ENCODE measurements at regions not wholly inside any gene's neighbourhood (a gene's known extent, or its start where the extent isn't known, plus 50 kb on each side); places are given as distances from the start of the nearest gene placed in this dataset.

GRCh38 chr2:19717446-19717845 is 184.3 kb downstream of the TTC32 start:
- DNase-seq (ENCODE audit: low read depth) = no peak

DNA sequence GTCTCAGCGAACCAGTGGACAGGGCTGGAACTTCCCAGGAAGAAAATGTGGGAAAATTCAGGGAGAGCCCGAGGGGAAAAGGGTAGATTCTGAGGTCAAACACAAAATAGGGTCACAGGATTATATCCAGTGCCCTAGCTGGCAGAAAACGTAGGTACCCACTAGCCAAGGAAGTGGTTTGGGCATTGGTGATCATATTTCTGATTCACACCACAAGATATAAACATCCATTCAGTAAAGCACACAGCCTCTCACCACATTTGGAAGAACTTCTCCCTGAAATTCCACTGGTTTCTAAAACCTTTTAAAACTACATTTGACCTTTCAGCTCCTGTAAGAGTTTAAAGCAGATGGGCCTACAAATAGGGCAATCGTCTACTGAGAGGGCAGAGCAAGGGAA is 186.9 kb downstream of the TTC32 start:
- DNase-seq (ENCODE audit: low read depth) = peak; percentile 41

DNA sequence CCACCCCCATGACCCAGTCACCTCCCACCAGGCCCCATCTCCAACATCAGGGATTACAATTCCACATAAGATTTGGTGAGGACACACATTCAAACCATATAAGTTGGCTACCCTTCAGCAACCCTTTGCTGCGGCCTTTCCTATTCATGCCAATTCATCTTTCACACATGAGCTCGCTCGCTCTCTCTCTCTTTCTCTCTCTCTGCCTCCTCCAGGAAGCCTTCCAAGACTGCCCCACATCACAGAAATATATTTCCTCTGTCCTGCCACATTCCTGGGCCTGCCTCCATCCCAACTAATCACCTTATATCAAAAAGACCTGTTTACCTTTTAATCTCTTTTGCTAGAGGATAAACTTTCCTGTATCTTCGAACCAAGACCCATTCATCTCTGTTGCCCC is 188.9 kb downstream of the TTC32 start:
- DNase-seq (ENCODE audit: low read depth) = no peak

- DNase-seq (ENCODE audit: low read depth) = peak; percentile 99
These were observed 190.1 kb downstream of the TTC32 start for GRCh38 chr2:19711470-19712372.

DNA sequence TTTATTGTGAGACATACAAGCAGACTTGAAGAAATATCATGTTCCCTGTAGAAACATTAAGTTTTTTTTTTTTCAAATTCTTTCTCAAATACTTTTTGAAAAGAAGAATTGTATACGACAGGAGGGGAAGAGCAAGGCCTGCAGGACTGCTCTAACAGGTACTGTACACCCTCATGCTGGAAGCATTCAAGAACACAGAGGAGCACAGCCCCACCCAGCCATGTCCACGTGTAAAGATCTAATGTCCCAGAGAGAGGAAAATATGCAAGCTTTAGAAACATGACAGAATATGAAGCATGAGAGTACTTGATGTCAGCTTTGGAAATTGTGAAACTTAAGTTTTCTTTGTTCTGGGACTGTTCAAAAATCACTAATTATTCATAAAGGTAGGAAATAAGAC is 191.6 kb downstream of the TTC32 start:
- no peak for DNase-seq (ENCODE audit: low read depth)

DNA sequence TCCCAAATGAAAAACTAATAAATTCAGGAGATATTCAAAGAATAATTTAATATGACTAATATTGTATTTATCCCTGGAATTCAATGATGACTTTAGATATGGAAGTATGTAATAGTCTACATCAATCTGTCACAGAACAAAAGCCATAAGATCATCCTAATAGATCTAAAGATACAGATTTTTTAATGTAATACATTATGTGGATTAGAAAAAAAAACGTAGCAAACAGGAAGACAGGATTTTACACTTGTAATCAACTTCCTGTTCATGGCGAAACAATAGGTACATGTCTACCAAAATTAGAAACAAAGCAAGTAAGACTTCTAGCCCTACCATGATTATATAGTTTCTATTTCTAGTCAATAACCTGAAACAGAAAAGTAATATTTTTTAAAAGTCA is 192.2 kb downstream of the TTC32 start:
- no peak for DNase-seq (ENCODE audit: low read depth)

DNA sequence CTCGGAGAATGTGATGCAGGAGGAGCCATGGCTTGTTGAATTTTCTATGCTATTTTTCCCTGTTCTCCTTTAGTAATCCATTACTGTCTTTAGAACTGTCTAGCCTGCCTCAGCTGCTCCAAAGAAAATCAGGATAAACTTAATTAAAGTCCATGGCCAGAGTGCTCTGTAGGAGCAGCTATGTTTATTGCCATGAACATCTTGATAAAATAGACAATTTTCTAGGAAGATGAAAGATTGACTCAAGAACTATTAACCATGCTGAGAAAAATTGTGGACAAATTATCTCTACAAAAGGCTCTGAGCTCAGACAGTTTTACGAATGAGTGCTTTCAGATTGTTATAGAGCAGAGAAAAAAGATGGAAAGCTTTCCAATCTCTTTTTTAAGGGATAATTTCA is 193.0 kb downstream of the TTC32 start:
- no peak for DNase-seq (ENCODE audit: low read depth)

DNA sequence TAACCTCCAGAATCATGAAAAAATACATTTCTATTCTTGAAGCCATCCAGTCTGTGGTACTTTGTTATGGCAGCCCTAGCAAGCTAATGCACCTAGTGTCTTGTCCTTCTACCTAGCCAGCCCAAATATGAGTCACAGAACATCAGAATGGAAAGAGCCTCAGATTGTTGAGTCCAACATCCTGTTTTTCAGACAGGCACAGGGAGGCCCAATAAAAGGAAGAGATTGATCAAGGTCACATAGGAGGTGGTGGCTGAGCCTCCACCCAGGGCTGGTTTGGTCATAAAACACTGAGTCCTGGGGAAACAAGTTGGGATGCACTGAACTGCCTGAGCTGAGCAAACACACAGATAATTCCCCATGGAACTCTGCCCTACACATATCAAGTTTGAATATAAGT is 195.5 kb downstream of the TTC32 start:
- peak; percentile 20 for DNase-seq (ENCODE audit: low read depth)

GRCh38 chr2:19702267-19702666 is 199.5 kb downstream of the TTC32 start:
- peak; percentile 36 for DNase-seq (ENCODE audit: low read depth)

- no peak for DNase-seq (ENCODE audit: low read depth)
These were observed 200.8 kb downstream of the TTC32 start for GRCh38 chr2:19700861-19701585.

DNA sequence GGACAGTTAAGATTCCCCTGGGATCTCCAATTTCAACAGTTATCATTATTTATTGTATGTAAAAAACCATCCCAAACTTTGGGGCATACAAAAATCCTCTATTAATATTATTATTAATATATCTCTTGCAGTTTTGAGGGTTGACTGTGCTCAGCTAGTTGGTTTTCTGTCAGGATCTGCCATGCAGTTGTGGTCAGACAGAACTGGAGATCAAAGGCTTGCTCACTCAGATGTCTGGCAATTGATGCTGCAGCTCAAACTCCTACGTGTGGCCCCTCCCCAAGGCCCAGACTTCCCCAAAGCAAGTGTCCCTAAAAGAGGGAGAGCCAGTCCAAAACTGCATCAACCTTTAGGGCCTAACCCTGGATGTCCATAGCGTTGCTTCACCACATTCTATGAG is 204.7 kb downstream of the TTC32 start:
- DNase-seq (ENCODE audit: low read depth) = no peak

DNA sequence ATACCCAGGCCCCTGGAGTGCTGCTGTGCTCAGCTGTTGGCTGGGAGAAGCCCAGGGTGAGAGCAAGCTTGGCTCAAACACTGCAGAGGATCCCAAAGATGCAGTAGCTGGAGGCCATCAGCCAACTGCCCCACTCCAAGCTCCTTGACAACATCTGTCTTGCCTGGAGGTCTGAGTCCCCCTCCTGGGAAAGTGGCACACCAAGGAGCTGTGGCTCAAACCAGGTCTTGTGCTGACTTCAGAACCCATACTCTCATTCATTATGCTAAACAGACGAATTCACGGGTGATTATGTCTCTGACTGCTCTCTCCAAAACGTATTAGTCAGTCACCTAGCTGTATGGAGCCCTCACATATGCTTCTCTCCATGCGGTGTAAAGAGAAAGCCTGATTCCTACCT is 206.1 kb downstream of the TTC32 start:
- no peak for DNase-seq (ENCODE audit: low read depth)

DNA sequence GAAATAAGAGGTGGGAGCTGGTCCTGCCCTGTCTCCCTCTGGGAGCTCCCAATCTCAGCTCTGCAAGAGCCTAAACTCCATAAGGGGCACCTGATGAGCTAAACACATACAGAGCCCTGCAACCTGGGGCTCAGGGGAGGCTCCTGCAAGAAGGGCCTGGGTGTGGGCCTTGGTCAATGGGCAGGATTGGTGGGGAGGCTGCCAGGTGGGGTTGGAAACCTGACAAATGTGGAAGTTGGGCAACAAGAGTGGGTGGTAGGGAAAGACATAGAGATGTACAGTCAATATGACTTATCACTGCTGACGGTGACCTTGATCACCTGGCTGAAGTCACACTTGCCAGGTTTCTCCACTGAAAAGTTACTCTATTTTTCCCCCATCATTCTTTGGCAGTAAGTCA is 209.9 kb downstream of the TTC32 start:
- no peak for DNase-seq (ENCODE audit: low read depth)

DNA sequence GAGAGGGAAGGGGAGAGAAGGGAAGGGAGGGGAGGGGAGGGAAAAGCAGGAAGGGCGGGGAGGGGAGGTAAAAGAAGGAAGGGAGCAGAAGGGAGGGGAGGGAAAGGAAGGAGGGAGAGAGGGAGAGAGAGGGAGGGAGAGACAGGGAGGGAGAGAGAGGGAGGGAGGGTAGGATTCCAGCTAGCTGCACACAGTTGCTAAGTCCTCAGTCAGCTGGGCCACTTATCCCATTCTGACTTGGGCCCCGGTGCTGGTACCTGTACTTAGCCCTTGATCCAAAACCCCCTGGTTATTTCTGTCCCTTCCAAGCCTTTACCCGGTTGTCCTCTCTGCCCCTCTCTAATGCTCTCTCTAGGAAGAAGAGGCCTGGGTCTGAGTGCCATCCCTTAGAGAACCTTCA is 211.4 kb downstream of the TTC32 start:
- no peak for DNase-seq (ENCODE audit: low read depth)

- DNase-seq (ENCODE audit: low read depth) = no peak
These were observed 212.1 kb downstream of the TTC32 start for GRCh38 chr2:19689646-19690168.

- no peak for DNase-seq (ENCODE audit: low read depth)
These were observed 213.7 kb downstream of the TTC32 start for GRCh38 chr2:19688059-19688458.

GRCh38 chr2:19687017-19687659 is 214.6 kb downstream of the TTC32 start:
- no peak for DNase-seq (ENCODE audit: low read depth)

DNA sequence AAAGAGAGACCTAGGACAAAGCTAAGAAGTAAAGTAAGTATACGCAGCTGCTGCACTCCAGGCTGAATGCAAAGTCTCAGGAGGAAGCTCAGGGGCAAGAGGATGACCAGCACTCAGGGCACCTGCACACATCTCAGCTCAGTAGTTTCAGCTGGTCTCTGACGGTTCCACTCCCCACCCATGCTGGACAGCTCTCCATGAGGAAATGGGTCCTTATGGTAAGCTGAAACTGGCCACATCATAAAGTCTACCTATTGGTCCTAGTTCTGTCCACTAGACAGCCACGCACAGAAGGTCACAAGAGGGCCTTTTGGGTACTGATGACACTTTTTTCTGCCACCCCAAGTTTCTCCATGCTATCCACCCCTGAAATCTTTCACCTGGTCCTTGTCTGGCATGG is 215.3 kb downstream of the TTC32 start:
- no peak for DNase-seq (ENCODE audit: low read depth)

GRCh38 chr2:19685731-19686130 is 216.1 kb downstream of the TTC32 start:
- peak; percentile 47 for DNase-seq (ENCODE audit: low read depth)

- no peak for DNase-seq (ENCODE audit: low read depth)
These were observed 217.3 kb downstream of the TTC32 start for GRCh38 chr2:19684516-19684915.

DNA sequence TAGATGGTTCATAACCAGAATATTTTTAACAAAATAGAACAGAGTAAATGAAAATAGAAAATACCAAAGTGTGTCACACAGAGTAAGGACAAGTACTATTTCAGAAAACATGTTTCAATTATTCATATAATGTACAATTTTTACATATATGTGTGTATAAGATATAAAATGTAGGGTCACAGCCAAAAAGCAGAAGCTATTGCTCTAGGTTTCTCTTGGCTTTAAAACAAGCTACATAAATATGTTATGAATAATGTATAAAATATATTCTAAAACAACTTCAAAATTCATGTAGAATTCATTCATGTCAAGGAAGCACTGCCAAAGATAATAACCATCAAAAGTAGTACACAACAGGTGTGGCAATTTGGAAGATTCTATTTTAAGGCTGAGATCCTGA is 218.2 kb downstream of the TTC32 start:
- DNase-seq (ENCODE audit: low read depth) = no peak

GRCh38 chr2:19682493-19682892 is 219.3 kb downstream of the TTC32 start:
- DNase-seq (ENCODE audit: low read depth) = peak; percentile 22

All from EH (cell line).